ENCODE measurements at regions not wholly inside any gene's neighbourhood (a gene's known extent, or its start where the extent isn't known, plus 50 kb on each side); places are given as distances from the start of the nearest gene placed in this dataset.
"Not testable (repeated sequence)": the region's sequence is repeated elsewhere in the genome, so short reads cannot be mapped to it uniquely, and the experiment has no call there.

DNA sequence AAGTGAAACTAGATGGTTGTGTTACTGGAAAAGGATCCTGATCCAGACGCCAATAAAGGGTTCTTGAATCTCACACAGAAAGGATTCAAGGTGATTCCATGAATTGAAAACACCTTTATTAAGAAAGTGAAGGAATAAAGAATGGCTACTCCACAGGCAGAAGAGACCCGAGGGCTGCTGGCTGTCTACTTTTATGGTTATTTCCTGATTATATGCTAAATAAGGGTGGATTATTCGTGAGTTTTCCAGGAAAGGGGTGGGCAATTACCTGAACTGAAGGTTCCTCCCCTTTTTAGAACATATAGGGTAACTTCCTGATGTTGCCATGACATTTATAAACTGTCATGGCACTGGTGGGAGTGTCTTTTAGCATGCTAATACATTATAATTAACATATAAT lies 50.9 kb upstream of the WARS2 start:
- no peak for DNase-seq

DNA sequence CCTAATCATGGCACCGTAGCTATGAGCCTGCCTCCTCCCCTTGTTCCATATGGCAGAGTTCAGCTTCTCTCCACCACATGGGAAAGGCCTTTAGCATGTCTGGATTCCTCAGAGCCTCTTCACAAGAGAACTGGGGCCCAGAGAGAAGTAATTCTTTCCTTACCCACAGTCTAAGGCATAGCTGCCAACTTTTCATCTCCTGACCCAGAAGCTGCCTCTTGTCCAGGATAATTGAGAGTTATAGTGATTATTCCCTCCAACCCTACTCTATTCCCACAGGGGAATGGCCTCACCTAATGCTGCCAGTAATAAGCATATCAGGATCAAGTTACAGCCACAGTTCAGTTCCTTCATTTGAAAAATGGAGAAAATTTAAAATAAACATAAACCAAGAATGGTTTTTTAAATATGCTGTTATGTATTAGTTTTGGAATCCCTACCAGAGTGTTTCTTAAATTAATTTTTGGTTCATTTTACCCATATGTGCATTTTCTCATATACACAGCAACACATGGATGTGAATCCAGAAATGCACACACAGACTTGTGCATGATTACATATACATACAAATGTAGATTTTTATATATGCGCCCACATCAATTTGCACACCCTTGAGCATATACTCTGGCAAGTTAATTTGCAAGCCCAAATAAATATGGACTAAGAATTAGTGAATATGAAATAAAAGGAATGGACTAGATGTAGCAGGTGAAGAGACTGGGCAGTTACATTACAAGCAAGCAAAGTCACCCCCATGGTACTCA lies 63.9 kb upstream of the WARS2 start:
- no peak for DNase-seq

- no peak for DNase-seq
These were observed 64.5 kb upstream of the WARS2 start for GRCh38 chr1:119204961-119205357.

GRCh38 chr1:119209061-119209460 lies 68.6 kb upstream of the WARS2 start:
- no peak for DNase-seq

GRCh38 chr1:119209596-119210295 lies 69.3 kb upstream of the WARS2 start:
- no peak for DNase-seq

GRCh38 chr1:119210296-119210649 lies 69.8 kb upstream of the WARS2 start:
- no peak for DNase-seq

DNA sequence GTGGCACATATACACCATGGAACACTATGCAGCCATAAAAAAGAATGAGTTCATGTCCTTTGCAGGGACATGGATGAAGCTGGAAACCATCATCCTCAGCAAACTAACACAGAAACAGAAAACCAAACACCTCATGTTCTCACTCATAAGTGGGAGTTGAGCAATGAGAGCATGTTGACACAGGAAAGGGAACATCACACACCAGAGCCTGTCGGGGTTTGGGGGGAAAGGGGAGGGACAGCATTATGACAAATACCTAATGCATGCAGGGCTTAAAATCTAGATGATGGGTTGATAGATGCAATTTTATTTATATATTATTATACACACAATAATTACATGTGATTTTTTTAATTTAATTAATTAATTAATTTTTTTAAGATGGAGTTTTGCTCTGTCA lies 72.8 kb upstream of the WARS2 start:
- not testable (repeated sequence) for DNase-seq

- not testable (repeated sequence) for DNase-seq
These were observed 74.5 kb upstream of the WARS2 start for GRCh38 chr1:119214961-119215360.

- no peak for DNase-seq
These were observed 76.9 kb upstream of the WARS2 start for GRCh38 chr1:119217309-119217828.

DNA sequence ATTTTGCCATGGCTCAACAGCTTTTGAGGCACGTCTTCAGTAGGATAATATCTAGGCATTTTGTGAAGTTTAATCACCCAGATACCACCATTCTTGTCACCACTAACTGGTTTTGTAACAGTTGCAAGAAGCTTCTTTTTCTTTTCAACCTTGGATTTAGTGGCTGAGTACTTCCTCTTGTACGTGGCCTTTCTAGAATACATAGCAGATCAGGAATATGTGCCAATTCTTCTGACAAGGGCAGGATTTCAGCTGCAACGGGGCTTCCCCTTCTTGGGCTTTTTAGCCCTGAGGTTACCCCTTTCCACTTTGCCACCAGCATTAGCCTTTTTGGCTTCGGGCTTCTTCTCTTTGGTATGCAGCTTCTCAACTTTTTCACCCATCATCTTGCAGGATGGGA lies 79.3 kb upstream of the WARS2 start:
- no peak for DNase-seq

GRCh38 chr1:119220991-119221390 lies 80.5 kb upstream of the WARS2 start:
- no peak for DNase-seq

DNA sequence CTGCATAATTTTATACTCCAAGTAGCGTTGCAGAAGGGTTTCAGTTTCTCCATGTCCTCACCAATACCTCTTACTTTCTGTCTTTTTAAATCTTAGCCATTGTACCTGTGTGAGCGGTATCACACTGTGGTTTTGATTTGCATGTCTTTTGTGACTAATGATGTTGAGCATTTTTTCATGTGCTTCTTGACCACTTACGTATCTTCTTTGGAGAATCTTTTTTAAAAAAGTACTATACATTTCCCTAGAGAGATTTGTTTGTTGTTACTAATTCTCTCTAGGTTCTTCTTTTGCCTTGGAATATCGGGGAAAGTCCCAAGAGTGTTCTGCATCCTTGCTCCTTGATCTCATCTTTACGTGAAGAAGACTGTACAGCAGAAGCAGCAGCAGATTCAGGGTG lies 81.8 kb upstream of the WARS2 start:
- DNase-seq: no peak

DNA sequence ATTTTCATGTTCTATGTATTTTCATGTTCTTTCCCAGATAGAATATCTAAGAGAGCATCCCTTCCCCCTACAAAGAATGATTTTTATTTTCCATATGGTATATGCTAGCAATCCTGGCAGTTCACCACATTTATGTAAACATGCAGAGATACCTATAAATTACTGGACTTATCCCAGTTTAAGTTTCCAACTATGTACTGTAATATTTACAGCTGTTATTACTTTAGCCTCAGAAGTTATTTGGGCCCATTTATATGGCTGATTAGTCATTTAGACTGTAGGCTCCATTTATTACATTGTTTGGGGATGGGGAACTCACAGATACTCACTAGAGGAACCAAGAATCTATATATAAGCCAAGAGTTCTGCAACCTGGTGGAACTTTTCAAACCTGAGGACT lies 84.8 kb upstream of the WARS2 start:
- DNase-seq: no peak

DNA sequence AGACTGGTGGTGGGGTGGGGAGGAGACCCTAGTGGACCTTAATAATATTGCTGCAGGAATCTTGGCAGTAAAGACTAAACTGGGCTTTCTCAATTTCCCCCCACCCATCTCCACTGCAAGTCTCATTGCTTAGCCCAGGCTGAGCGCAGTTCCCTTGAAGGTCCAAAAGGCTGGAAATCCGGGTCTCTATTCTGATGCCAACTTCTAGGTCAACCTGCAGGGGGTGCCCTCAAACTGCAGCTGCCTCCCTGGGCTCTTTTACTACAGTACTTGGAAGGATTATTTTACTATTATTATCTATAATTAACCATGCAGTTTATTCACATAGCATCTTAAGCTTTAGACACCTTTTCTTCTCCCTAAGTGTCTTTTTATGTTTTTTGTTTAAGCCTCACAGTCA lies 85.4 kb upstream of the WARS2 start:
- DNase-seq: no peak

DNA sequence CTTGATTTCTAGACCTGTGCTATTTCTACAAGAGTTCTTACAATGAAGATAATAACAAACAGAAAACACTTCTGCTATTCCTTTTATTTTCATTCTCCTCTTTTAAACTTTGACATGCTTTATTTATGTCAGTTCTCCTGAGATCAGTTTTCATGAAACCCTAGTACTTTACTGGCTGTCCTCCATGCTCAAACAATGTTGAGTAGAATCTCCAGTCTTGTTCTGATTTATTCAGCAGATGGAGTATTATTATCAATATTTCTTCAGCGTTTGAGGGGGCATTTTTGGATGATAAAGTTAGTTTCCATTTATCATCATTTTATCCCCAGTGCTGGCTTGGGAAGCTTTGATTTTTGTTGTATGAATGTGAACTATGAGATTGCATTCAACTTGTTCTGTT lies 85.9 kb upstream of the WARS2 start:
- DNase-seq: no peak

- DNase-seq: no peak
These were observed 86.5 kb upstream of the WARS2 start for GRCh38 chr1:119226913-119227312.

DNA sequence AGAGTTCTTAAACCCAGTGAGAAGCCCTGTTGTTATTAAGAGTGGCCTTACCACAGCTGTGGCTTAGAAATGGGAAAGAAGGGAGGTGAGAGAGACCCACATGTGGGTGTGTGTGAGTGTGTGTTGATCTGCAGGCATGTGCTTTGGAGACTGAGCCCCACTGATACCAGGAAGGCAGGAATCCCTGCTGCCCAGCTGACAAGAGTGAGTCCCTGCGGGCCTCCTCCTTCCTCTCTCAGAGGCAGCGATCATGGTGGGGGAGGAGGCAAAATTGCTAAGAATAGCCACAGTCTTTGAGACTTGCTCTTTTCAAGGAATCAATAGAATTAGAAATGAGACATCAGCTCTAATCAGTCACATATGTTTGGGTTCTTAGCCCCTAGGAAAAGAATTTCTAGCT lies 87.0 kb upstream of the WARS2 start:
- DNase-seq: no peak

- DNase-seq: no peak
These were observed 88.1 kb upstream of the WARS2 start for GRCh38 chr1:119228335-119229080.

DNA sequence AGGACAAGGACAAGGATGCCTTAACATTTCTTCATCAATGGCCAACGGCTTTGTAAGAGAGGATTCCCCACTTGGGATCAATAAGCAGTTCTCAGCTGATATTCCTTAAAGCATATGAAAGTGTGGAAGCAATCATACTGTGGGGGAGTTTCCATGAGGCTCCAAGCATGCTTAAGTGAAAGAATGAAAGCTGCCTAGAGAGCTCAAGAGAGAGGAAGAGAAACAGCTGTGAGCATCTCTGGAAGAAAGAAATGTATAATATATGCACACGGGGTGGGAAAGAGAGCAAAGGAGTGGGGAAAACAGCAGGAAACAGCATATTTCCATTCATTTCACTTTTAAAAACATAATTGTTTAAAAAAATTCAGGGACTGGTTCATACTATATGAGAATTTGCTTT lies 94.7 kb upstream of the WARS2 start:
- no peak for DNase-seq

DNA sequence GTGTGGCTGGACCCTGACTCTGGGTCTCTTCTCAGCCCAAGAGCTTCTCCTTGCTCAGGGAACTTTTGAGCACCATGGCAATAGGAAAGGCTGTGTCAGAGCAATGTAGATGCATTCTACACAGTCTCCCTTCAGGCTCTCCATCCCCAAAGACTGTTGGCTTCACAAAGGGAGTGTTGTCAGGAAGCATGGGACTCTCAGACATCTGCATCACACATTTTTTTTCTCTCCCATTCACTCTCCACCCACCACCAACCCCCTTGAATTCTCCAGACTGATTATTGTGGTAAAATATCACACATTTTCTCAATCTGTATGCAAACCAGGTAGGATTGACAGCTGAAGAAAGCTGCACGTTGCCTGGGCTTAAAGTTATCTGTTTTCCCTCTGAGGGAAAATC lies 105.4 kb upstream of the WARS2 start:
- no peak for DNase-seq

- no peak for DNase-seq
These were observed 108.8 kb upstream of the WARS2 start for GRCh38 chr1:119249283-119249682.

DNA sequence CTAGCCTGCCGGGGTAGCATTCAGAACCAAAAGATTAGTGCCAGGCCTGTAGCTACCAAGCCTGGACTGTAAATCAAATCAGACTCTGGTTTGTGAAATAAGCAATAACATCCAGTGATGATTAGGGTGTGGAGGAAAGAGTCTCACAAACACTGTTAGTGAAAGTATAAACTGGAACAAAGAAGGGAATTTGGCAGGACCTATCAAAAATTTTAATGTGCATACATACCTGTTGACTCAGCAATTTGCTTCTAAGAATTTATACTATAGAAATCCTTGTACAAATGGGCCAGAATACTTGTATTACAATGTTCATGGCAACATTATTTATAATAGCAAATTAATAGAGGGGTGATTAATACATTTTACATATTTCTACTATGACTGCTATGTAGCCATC lies 109.8 kb upstream of the WARS2 start:
- DNase-seq: no peak

GRCh38 chr1:119251751-119252150 lies 111.3 kb upstream of the WARS2 start:
- DNase-seq: no peak

DNA sequence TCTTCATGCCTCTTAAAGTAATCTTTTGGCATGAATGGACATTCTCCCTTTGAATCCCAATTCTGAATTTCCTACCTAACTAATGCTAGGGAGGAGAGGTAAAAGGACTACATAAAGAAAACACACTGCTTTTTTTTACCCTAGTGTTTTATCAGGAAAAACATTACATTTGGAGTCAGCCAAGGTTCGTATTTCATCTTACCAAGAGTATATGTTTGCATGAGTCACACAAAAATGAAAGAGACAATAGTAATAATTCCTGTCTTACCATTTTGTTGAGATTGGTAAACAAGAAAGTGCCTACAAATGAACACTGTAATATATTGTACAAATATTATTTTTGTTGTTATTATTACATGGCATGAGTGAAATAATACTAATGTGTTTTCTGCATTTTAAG lies 112.9 kb upstream of the WARS2 start:
- no peak for DNase-seq

Data from hematopoietic multipotent progenitor cell treated with erythropoietin and hydrocortisone succinate and interleukin-3 and kit ligand, for 8 days (in vitro differentiated cells).